CD14-positive monocyte (primary cell): ENCODE measurements at regions not wholly inside any gene's neighbourhood (a gene's known extent, or its start where the extent isn't known, plus 50 kb on each side); places are given as distances from the start of the nearest gene placed in this dataset.

ENCODE experiments used
- DNase-seq, 3 donors: peaks; one replicate each; pipeline ENCODE4 v3.0.0-alpha.2; 2011 to 2022
- H2AFZ ChIP-seq: 2 replicates; pipeline ENCODE4 v1.6.0; 2012; ENCODE audit warnings: mild to moderate bottlenecking, low read depth, low read length, inconsistent platforms; ENCODE audit not compliant: insufficient read depth, poor library complexity, severe bottlenecking
- H3K27ac ChIP-seq, 2 donors: 1 replicate in 1 of 2; 2 replicates in 1 of 2; pipeline ENCODE4 v1.5.1; 2012 to 2013; ENCODE audit warnings: low read length in 2 of 2, control low read depth in 1 of 2, inconsistent platforms in 1 of 2, low read depth in 1 of 2, mild to moderate bottlenecking in 1 of 2
- H3K27me3 ChIP-seq, 2 donors: one replicate each; pipeline versions ENCODE4 v1.6.0 to v1.6.1; 2011 to 2013; ENCODE audit warnings: low read length in 2 of 2; ENCODE audit not compliant: control insufficient read depth in 2 of 2, insufficient read depth in 2 of 2
- H3K36me3 ChIP-seq, 2 donors: replicated peaks in 1 of 2; 1 replicate in 1 of 2; 2 replicates in 1 of 2; pipeline versions ENCODE4 v1.5.1 to v1.6.1; 2012 to 2013; ENCODE audit warnings: low read length in 2 of 2, control low read depth in 1 of 2, inconsistent platforms in 1 of 2, mild to moderate bottlenecking in 1 of 2; ENCODE audit not compliant: insufficient read depth in 2 of 2, control insufficient read depth in 1 of 2
- H3K4me1 ChIP-seq, 2 donors: 1 replicate in 1 of 2; 2 replicates in 1 of 2; pipeline versions ENCODE4 v1.5.1 to v1.6.1; 2012 to 2013; ENCODE audit warnings: low read length in 2 of 2, control low read depth in 1 of 2, inconsistent platforms in 1 of 2, mild to moderate bottlenecking in 1 of 2, moderate library complexity in 1 of 2; ENCODE audit not compliant: insufficient read depth in 2 of 2, control insufficient read depth in 1 of 2
- H3K4me2 ChIP-seq: replicated peaks from 2 replicates; pipeline ENCODE3; 2012; ENCODE audit warnings: low read length, moderate library complexity, mild to moderate bottlenecking; ENCODE audit not compliant: poor library complexity, severe bottlenecking; ENCODE audit errors: extremely low read depth
- H3K4me3 ChIP-seq, 3 experiments: fragments of 200-600 bp in 1 of 3; sonication (generic) in 1 of 3; replicated peaks in 1 of 3; 1 replicate in 2 of 3; 2 replicates in 1 of 3; pipeline ENCODE4 v1.5.1; 2011 to 2013; ENCODE audit warnings: low read length in 3 of 3, mild to moderate bottlenecking in 3 of 3, control low read depth in 2 of 3, low read depth in 2 of 3, inconsistent platforms in 1 of 3, moderate library complexity in 1 of 3
- H3K79me2 ChIP-seq: 2 replicates; pipeline ENCODE4 v1.6.0; 2012; ENCODE audit warnings: mild to moderate bottlenecking, control low read depth, inconsistent platforms, low read length, moderate library complexity; ENCODE audit not compliant: insufficient read depth
- H3K9ac ChIP-seq: 2 replicates; pipeline ENCODE4 v1.6.0; 2017; ENCODE audit warnings: low read length, mild to moderate bottlenecking; ENCODE audit not compliant: insufficient read depth, poor library complexity, severe bottlenecking
- H3K9me3 ChIP-seq, 2 donors: replicated peaks in 1 of 2; 1 replicate in 1 of 2; 2 replicates in 1 of 2; pipeline versions ENCODE4 v1.5.1 to v1.6.1; 2012 to 2013; ENCODE audit warnings: low read length in 2 of 2, control low read depth in 1 of 2; ENCODE audit not compliant: control insufficient read depth in 1 of 2, insufficient read depth in 1 of 2
- H4K20me1 ChIP-seq: 2 replicates; pipeline ENCODE4 v1.6.0; 2012; ENCODE audit warnings: mild to moderate bottlenecking, low read length, control low read depth, moderate library complexity; ENCODE audit not compliant: insufficient read depth
- H3K27ac Mint-ChIP-seq, 7 donors: one replicate each; pipeline ENCODE4 v1.8.0; 2020; ENCODE audit warnings: mild to moderate bottlenecking in 7 of 7, mixed read lengths in 7 of 7, moderate library complexity in 6 of 7, inconsistent platforms in 2 of 7
- H3K27me3 Mint-ChIP-seq, 3 donors: one replicate each; pipeline ENCODE4 v1.8.0; 2021 to 2022; ENCODE audit warnings: low read depth in 3 of 3, mild to moderate bottlenecking in 3 of 3, mixed read lengths in 3 of 3, moderate library complexity in 3 of 3, inconsistent platforms in 1 of 3
- H3K36me3 Mint-ChIP-seq, 2 donors: one replicate each; pipeline ENCODE4 v1.8.0; 2020; ENCODE audit warnings: mixed read lengths in 2 of 2, inconsistent platforms in 1 of 2, mild to moderate bottlenecking in 1 of 2
- H3K4me1 Mint-ChIP-seq: one replicate; pipeline ENCODE4 v1.8.0; 2020; ENCODE audit warnings: mild to moderate bottlenecking, mixed read lengths
- H3K4me3 Mint-ChIP-seq, 2 donors: one replicate each; pipeline ENCODE4 v1.8.0; 2020; ENCODE audit warnings: mild to moderate bottlenecking in 2 of 2, mixed read lengths in 2 of 2, moderate library complexity in 1 of 2
- H3K9me3 Mint-ChIP-seq, 7 donors: one replicate each; pipeline ENCODE4 v1.8.0; 2020 to 2022; ENCODE audit warnings: mixed read lengths in 7 of 7, mild to moderate bottlenecking in 6 of 7, moderate library complexity in 6 of 7, inconsistent platforms in 2 of 7
- WGBS: methylation state at CpG from one replicate; pipeline ENCODE4 v1.1.5; 2013; ENCODE audit warnings: missing lambda C conversion rate; ENCODE audit not compliant: insufficient coverage; 5-methylcytosine and 5-hydroxymethylcytosine counted together
- intact Hi-C, 2 donors: fragments of 100-400 bp; cut with micrococcal nuclease; formaldehyde crosslinking; loops; one replicate each; pipeline versions ENCODE4 v1.15.0 to v1.15.1; 2023
- TF ChIP-seq, protein P1 (sequence below): fragments of 200-600 bp; IDR thresholded peaks from one replicate; pipeline ENCODE4 v1.8.0; 2022; ENCODE audit warnings: antibody characterized with exemption, mild to moderate bottlenecking

DNA sequence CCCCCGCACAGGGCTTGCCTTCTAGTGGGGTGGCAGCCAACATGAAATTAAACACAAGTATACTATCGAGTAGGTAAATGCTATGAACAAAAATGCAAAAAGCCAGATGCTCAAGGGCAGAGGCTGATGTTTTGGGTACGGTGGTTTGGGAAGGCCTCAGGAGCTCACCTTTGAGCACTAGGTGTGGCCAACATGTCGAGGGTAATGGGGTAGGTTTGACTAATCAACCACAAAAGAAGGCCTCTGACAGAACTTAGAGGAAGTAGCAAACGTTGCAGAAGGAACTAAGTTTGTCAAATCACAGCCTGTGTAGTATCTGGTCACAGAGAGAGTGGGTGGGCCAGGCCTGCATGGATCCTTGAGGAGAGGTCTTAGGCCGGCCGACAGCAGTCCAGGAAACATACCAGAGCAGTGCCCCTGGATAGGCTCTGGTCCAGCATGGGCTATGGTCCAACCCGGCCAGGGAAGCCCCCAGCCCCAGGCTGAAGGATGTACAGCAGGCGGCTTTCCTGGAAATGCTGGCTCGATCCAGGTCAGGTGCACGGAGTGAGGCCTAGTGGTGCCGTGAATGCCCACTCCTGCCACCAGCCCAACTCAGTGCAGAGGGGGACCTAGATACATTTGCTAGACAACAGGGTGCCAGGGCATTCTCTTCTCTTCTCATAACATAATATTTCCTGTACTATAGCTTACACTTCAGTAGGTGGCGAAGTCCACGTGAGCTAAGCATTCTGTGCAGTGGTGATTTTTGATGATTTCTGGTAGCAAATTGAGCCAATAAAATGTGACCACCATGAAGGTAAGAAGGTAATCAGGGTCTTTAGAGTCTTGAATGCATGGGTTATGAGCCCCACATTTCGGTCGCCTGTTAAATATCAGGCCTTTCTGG is 56.3 kb upstream of the CD93 start:
- Histone ChIP-seq H3K27ac (peak overlapping the region; percentile 96 to 100), H3K9ac (peak overlapping the region; percentile 84), H3K4me3 (peak overlapping the region in 1 of 3 experiments; percentile 6), H3K4me2 (peak overlapping the region; percentile 30), H4K20me1 (no peaks in the 10 kb centered on the region), H3K27me3 (no peaks in the 10 kb centered on the region), H3K36me3 (no peaks in the 10 kb centered on the region), H3K9me3 (no peaks in the 10 kb centered on the region), H2AFZ (no peak overlapping the region), H3K79me2 (no peaks in the 10 kb centered on the region), H3K4me1 (peaks cover 86 to 95% of the 10 kb centered on the region in 2 donors)
- intact Hi-C loops: loop anchor here in 1 of 2 donors (2.0 kb wide), 1 partner anchor 14 kb away; no protein-coding TSS in a partner anchor
- Mint-ChIP-seq H3K4me1 (peaks cover 86% of the 10 kb centered on the region), H3K27me3 (peaks cover 0 to 7% (median 0%) of the 10 kb centered on the region in 3 donors), H3K4me3 (peak overlapping the region in 1 of 2 donors; percentile 74), H3K36me3 (peaks cover 5 to 12% of the 10 kb centered on the region in 2 donors), H3K27ac (peak overlapping the region; percentile 95 to 100 (median 98)), H3K9me3 (no peaks in the 10 kb centered on the region)
- DNase-seq: peak; percentile 84 to 92 (median 90)
- 52% methylated on average over 9 of the region's 16 CpGs for WGBS
- TF ChIP-seq, protein P1, sequence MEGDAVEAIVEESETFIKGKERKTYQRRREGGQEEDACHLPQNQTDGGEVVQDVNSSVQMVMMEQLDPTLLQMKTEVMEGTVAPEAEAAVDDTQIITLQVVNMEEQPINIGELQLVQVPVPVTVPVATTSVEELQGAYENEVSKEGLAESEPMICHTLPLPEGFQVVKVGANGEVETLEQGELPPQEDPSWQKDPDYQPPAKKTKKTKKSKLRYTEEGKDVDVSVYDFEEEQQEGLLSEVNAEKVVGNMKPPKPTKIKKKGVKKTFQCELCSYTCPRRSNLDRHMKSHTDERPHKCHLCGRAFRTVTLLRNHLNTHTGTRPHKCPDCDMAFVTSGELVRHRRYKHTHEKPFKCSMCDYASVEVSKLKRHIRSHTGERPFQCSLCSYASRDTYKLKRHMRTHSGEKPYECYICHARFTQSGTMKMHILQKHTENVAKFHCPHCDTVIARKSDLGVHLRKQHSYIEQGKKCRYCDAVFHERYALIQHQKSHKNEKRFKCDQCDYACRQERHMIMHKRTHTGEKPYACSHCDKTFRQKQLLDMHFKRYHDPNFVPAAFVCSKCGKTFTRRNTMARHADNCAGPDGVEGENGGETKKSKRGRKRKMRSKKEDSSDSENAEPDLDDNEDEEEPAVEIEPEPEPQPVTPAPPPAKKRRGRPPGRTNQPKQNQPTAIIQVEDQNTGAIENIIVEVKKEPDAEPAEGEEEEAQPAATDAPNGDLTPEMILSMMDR: no peak

DNA sequence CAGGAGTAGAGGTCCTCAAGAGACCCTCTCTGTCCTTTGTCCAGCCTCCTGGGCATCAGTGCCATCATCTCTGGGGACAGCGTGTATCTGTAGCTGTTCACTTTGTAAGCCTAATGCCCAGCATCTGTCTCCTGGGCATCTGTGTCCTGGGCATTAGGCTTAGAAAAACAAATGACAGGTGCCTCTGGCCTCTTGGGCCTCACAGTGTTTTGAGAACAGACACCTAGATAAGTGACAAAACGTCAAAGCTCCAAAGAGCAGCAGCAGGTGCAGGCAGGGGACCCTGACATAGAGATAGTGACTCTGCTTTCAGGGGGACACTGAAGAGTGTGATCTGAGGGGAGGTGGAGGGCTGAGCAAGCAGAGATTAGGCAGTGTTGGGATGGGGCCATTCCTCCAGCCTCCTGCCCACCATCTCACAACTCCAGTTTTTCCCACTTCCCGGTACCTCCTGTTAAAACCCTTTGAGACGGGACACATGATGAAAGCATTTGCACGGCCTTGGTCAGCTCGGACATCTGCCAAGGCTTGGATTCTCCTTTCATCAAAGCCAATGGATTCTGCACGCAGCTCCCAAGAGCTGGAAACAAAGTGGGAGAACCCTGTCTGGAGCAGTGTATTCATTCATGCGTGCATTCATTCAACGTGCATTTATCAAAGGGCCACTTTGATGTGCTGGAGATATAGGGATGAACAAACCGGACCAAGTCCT is 55.5 kb upstream of the CD93 start:
- Mint-ChIP-seq H3K27ac (peak overlapping the region; percentile 95 to 100 (median 98)), H3K27me3 (peaks cover 0 to 7% (median 0%) of the 10 kb centered on the region in 3 donors), H3K9me3 (no peaks in the 10 kb centered on the region), H3K4me3 (no peak overlapping the region), H3K36me3 (peaks cover 5 to 10% of the 10 kb centered on the region in 2 donors), H3K4me1 (peaks cover 86% of the 10 kb centered on the region)
- peak overlapping the region; percentile 84 for H3K9ac ChIP-seq
- H3K4me2 ChIP-seq: no peak overlapping the region
- WGBS: 100% methylated on average over 5 of the region's 10 CpGs
- no peaks in the 10 kb centered on the region for H3K9me3 ChIP-seq
- H2AFZ ChIP-seq: no peak overlapping the region
- peaks cover 86 to 95% of the 10 kb centered on the region in 2 donors for H3K4me1 ChIP-seq
- no peaks in the 10 kb centered on the region for H3K27me3 ChIP-seq
- TF ChIP-seq, protein P1: no peak
- DNase-seq: no peak
- H3K36me3 ChIP-seq: no peaks in the 10 kb centered on the region
- no peaks in the 10 kb centered on the region for H4K20me1 ChIP-seq
- intact Hi-C loops: loop anchor here in 1 of 2 donors (2.0 kb wide), 1 partner anchor 15 kb away; no protein-coding TSS in a partner anchor
- no peaks in the 10 kb centered on the region for H3K79me2 ChIP-seq
- H3K27ac ChIP-seq: peak overlapping the region; percentile 96 to 100
- no peak overlapping the region for H3K4me3 ChIP-seq
